C4-2B (cell line): ENCODE measurements at regions not wholly inside any gene's neighbourhood (a gene's known extent, or its start where the extent isn't known, plus 50 kb on each side); places are given as distances from the start of the nearest gene placed in this dataset.
A peak's percentile ranks its signal among the peaks of the same experiment; 100 is the strongest.
"Not testable (repeated sequence)": the region's sequence is repeated elsewhere in the genome, so short reads cannot be mapped to it uniquely, and the experiment has no call there.

Experiments
- H3K27ac ChIP-seq: fragments of 450-650 bp; 2 replicates; pipeline ENCODE4 v1.5.1; 2017
- ZFX ChIP-seq: fragments of 450-650 bp; IDR thresholded peaks from 2 replicates; pipeline ENCODE4 v1.6.1; 2017
- TF ChIP-seq, protein P1 (sequence below): fragments of 450-650 bp; conservative IDR thresholded peaks from 2 replicates; pipeline ENCODE4 v1.5.1; 2017; ENCODE audit warnings: mild to moderate bottlenecking

DNA sequence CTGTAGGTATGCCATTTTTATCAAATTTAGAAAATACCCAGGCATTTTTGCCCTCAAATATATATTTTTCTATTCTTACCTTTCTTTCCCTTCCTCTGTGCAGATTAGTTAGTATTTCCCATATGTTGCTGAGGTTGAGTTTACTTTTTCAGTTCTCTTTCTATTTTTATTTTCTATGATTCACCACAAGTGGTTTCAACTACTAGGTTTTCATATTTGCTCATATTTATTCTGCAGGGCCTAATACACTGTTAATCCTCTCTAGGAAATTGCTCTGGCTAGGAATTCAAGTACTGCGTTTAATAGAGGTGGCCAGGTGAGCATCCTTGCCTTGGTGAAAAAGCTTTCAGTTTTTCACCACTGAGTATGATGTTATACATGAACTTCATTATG, 1535.3 kb upstream of the PCDH10 start:
- no peak overlapping the region for H3K27ac ChIP-seq
- no peak for TF ChIP-seq ZFX
- TF ChIP-seq, protein P1, sequence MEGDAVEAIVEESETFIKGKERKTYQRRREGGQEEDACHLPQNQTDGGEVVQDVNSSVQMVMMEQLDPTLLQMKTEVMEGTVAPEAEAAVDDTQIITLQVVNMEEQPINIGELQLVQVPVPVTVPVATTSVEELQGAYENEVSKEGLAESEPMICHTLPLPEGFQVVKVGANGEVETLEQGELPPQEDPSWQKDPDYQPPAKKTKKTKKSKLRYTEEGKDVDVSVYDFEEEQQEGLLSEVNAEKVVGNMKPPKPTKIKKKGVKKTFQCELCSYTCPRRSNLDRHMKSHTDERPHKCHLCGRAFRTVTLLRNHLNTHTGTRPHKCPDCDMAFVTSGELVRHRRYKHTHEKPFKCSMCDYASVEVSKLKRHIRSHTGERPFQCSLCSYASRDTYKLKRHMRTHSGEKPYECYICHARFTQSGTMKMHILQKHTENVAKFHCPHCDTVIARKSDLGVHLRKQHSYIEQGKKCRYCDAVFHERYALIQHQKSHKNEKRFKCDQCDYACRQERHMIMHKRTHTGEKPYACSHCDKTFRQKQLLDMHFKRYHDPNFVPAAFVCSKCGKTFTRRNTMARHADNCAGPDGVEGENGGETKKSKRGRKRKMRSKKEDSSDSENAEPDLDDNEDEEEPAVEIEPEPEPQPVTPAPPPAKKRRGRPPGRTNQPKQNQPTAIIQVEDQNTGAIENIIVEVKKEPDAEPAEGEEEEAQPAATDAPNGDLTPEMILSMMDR, result no peak

DNA sequence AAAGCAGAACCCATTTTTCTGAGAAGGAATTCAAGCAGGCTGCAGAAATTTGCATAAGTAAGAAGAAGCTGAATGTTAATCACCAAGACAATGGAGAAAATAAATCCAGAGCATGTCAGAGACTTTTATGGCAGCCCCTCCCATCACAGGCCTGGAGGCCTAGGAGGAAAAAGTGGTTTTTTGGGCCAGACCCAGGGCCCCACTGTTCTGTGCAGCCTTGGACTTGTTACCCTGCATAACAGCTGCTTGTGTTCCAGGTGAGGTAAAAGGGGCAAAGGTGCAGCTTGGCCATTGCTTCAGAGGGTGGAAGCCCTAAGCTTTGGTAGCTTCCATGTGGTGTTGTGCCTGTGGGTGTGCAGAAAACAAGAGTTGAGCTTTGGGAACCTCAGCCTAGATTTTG, 1516.2 kb upstream of the PCDH10 start:
- no peak for TF ChIP-seq ZFX
- TF ChIP-seq, protein P1, result no peak
- no peak overlapping the region for H3K27ac ChIP-seq

DNA sequence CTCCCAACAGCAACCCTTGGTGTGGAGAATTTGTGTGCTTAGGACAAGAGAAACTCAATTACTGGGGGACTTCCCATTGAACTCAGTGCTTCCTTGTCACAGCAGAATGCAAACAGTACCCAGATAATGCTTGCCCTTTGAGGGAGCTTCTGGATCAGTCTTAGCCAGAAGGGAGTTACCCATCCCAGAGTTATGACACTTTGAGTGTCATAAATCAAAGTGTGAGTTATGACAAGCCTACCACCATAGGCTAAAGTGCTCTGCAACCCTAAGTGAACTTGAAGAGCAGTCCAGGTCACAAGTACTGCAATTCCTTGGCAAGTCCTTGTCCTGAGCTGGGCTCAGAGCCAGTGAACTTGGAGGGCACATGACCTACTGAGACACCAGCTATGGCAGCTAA, 1513.9 kb upstream of the PCDH10 start:
- H3K27ac ChIP-seq, result no peak overlapping the region
- TF ChIP-seq ZFX, result no peak
- TF ChIP-seq, protein P1, result no peak

DNA sequence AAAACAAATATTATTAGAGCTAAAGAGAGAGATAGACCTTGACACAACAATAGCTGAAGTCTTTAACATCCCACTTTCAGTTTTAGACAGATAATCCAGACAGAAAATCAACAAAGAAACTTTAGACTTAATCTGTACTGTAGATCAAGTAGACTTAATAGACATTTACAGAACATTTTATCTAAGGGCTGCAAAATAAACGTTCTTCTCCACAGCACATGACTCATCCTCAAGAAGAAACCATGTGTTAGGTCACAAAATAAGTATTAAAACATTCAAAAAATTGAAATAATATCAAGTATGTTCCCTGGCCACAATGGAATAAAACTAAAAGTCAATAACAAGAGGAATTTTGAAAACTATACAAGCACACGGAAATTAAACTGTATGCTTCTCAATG, 1510.3 kb upstream of the PCDH10 start:
- TF ChIP-seq ZFX, result no peak
- TF ChIP-seq, protein P1, result no peak
- no peak overlapping the region for H3K27ac ChIP-seq

DNA sequence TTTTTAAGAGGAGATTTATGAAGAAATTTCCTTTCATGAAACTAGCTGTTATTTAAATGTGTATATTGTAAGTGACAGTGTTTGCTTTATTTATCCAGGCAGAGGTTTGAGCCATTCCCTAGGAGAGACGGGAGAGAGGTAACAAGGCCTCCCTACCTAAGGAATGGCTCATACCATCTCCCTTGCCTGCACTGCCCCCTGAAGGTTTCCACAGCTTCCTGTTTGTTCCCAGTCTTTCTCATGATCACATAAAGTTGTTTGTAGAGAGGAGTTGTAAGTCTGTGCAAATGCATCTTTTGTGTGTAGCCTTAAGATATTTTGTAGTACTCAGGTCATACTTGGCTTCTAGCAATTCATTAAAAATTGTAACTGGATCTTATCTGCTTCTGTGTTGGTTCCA, 1504.5 kb upstream of the PCDH10 start:
- TF ChIP-seq ZFX, result no peak
- TF ChIP-seq, protein P1, result peak; percentile 52
- no peak overlapping the region for H3K27ac ChIP-seq

DNA sequence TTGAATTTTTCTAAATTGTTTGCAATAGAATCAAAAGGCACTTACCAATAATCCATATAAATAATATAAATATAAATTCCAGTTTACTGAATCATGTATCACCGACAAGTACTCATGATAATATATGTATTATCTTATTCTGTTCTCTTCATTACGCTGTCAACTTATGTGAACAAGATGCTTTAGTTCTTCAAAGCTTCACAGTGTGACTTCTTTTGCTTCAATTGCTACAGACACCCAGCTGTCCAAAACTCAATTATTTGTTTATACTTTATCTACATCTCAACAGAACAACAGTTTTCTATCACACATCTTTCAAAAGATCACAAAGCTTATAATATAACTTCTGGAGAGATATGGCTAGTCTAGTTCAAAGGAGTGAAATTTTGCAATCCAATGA, 1499.9 kb upstream of the PCDH10 start:
- TF ChIP-seq, protein P1, result no peak
- TF ChIP-seq ZFX, result no peak
- H3K27ac ChIP-seq, result no peak overlapping the region

DNA sequence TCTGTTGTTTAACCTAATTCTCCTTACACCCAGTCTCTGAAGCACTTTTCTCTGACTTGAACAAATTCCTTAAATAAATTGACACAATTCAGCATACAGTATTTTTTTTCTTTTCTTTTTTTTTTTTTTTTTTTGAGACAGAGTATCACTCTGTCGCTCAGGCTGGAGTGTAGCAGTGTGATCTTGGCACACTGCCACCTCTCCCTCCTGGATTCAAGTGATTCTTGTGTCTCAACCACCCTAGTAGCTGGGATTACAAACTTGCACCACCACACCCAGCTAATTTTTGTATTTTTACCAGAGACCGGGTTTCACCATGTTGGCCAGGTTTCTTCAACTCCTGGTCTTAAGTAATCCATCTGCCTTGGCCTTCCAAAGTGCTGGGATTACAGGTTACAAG, 1498.1 kb upstream of the PCDH10 start:
- TF ChIP-seq ZFX, result no peak
- TF ChIP-seq, protein P1, result no peak
- H3K27ac ChIP-seq, result no peak overlapping the region

DNA sequence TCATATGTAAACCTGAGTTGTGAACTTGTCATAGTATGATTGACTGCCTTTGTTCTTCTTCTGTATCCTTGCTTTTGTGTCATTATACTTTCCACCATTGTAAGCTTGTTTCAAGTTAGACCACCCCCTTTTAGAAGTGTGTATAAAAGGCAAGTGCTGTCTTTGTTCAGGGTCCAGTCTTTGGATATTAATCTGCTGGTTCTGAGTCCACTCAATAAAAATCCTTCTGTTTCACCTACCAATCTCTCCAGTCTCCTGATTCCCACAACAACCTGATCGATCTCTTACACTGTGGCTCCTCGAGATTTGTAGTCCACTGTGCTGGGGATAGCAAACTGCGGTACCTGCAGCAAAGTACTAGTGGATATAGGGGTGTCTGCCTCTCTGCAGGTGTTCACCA, 1465.8 kb upstream of the PCDH10 start:
- not testable (repeated sequence) for H3K27ac ChIP-seq
